ENCODE measurements at regions not wholly inside any gene's neighbourhood (a gene's known extent, or its start where the extent isn't known, plus 50 kb on each side); places are given as distances from the start of the nearest gene placed in this dataset.

DNA sequence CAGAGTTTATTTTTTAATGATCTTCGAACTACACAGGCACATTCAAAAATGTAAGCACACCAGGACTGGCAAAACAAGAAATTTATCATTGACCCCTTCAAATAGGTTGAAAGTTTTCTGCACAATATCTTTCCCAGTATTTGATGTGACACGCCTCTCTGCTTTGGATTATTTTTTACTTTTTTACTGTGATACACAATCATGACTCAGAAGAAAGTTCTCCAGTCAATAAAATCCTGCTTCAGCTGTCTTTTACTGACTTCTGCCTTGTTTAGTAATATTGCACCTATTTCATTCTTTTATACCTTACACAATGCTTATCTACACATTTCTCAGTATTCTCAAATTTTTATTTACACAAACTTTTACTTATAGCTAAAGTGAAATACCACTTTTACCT, 1750.4 kb downstream of the PCDH9 start:
- TF ChIP-seq, protein P1, sequence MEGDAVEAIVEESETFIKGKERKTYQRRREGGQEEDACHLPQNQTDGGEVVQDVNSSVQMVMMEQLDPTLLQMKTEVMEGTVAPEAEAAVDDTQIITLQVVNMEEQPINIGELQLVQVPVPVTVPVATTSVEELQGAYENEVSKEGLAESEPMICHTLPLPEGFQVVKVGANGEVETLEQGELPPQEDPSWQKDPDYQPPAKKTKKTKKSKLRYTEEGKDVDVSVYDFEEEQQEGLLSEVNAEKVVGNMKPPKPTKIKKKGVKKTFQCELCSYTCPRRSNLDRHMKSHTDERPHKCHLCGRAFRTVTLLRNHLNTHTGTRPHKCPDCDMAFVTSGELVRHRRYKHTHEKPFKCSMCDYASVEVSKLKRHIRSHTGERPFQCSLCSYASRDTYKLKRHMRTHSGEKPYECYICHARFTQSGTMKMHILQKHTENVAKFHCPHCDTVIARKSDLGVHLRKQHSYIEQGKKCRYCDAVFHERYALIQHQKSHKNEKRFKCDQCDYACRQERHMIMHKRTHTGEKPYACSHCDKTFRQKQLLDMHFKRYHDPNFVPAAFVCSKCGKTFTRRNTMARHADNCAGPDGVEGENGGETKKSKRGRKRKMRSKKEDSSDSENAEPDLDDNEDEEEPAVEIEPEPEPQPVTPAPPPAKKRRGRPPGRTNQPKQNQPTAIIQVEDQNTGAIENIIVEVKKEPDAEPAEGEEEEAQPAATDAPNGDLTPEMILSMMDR (IDR thresholded peaks at IDR 0.05), result no peak
- Histone ChIP-seq H3K36me3 (ENCODE audit: low read depth) (no peaks in the 10 kb centered on the region), H3K4me1 (ENCODE audit: low read depth) (no peaks in the 10 kb centered on the region), H3K4me3 (no peak overlapping the region), H3K9me3 (peaks cover 29% of the 10 kb centered on the region)
- intact Hi-C loops (cut with DNase I, micrococcal nuclease), result no loop called here
- ATAC-seq (no peak), DNase-seq (no peak)

DNA sequence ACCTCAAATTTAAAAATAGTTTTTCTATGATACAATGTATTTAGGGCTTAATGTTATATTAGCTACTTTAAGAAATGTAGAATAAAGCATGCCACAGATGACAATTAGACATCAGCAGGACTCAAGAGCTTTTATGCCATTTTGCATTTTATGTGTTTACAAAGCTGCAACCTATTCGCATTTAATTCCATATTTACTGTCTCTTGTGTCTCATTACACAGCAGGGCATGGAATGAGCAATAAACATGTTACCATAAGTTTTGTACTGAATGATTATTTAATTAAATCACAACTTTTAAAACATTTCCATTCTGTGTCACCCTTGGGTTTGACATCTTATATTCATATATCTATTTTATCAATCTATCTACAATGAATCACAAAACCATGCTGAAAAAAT, 1756.9 kb downstream of the PCDH9 start:
- Histone ChIP-seq H3K4me3 (no peak overlapping the region), H3K9me3 (peaks cover 31% of the 10 kb centered on the region), H3K4me1 (ENCODE audit: low read depth) (no peaks in the 10 kb centered on the region), H3K36me3 (ENCODE audit: low read depth) (no peaks in the 10 kb centered on the region)
- intact Hi-C loops (cut with DNase I, micrococcal nuclease), result no loop called here
- DNase-seq, result no peak
- ATAC-seq, result no peak
- TF ChIP-seq, protein P1 (IDR thresholded peaks at IDR 0.05), result no peak

DNA sequence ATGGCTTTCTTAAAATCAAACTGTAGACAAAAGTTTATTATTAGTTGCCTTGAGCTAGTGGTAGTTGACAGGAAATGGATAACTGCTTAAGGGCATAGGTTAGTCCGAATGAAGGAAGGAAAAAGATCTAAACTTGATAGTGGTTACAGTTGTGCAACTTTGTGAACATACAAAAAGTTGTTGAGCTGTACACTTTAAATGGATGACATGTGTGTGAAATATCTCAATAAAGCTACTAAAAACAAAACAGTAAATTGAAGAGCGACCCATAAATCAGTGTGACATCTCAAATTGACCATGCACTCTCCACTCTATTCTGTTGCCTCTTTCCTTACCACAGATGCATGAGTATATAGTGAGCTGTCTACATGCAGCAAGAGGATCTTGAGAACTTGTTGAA, 1757.8 kb downstream of the PCDH9 start:
- DNase-seq (no peak), ATAC-seq (no peak)
- no peaks in the 10 kb centered on the region for H3K4me1 ChIP-seq (ENCODE audit: low read depth)
- TF ChIP-seq, protein P1 (IDR thresholded peaks at IDR 0.05), result no peak
- H3K36me3 ChIP-seq (ENCODE audit: low read depth), result no peaks in the 10 kb centered on the region
- H3K4me3 ChIP-seq, result no peak overlapping the region
- intact Hi-C loops (cut with DNase I, micrococcal nuclease), result no loop called here
- H3K9me3 ChIP-seq, result peaks cover 36% of the 10 kb centered on the region

DNA sequence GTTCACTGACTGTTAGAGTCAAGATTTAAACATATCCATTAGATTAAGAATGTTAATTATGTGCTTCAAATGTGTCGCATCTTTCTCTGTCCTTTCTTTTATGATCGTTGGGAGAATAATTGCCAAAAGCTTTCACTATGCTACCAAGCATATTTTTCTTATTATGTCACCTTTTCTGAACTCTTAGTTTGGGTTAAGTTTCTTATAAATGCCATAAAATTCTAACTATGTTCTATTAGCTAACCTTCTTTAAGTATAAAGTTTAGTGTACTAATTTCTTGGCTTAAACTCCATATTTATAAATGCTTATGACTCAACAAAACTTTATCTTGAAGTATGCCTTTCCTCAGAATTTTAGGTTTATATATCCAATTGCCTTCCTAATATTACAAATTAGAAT, 1759.4 kb downstream of the PCDH9 start:
- DNase-seq, result no peak
- no peak overlapping the region for H3K4me3 ChIP-seq
- TF ChIP-seq, protein P1 (IDR thresholded peaks at IDR 0.05), result no peak
- no peak for ATAC-seq
- peaks cover 33% of the 10 kb centered on the region for H3K9me3 ChIP-seq
- H3K4me1 ChIP-seq (ENCODE audit: low read depth), result no peaks in the 10 kb centered on the region
- intact Hi-C loops (cut with DNase I, micrococcal nuclease), result no loop called here
- no peaks in the 10 kb centered on the region for H3K36me3 ChIP-seq (ENCODE audit: low read depth)

DNA sequence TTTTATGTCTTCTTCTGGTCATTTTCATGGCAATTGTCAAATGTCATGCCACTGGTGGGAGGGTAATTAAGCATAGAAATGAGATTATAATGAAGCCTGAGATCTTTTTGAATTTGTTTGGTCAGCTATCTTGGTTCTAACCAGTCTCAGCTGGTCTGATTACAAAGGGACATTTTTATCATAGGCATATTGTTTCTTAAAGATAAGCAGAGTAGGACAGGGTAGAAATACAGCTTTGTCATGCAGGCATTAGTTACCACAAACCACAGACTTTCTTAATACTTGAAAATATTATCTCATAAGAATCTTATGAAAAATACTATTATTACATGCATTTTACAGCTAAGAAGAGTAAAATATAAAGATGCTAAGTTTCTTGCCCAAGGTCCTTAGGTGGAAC, 1761.5 kb downstream of the PCDH9 start:
- Histone ChIP-seq H3K4me3 (no peak overlapping the region), H3K9me3 (peaks cover 26% of the 10 kb centered on the region), H3K36me3 (ENCODE audit: low read depth) (no peaks in the 10 kb centered on the region), H3K4me1 (ENCODE audit: low read depth) (no peaks in the 10 kb centered on the region)
- TF ChIP-seq, protein P1 (IDR thresholded peaks at IDR 0.05), result no peak
- no peak for ATAC-seq
- intact Hi-C loops (cut with DNase I, micrococcal nuclease), result no loop called here
- no peak for DNase-seq

DNA sequence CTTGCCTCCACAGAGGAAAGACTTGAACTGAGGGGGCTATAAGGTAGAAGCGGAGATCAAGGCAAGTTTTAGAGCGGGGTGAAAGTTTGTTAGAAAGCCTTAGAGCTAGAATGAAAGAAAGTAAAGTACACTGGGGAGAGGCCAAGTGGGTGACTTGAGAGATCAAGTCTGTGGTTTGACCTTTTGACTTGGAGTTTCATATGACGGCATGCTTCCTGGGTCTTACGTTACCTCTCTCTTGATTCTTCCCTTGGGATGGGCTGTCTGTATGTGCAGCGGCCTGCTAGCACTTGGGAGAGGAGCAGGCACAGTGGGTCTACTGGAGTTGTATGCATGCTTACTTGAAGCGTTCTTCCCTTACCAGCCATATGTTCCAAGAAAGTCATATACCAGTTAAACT, 1768.5 kb downstream of the PCDH9 start:
- ATAC-seq (no peak), DNase-seq (no peak)
- no peak overlapping the region for H3K4me3 ChIP-seq
- no peaks in the 10 kb centered on the region for H3K4me1 ChIP-seq (ENCODE audit: low read depth)
- intact Hi-C loops (cut with DNase I, micrococcal nuclease), result no loop called here
- no peaks in the 10 kb centered on the region for H3K36me3 ChIP-seq (ENCODE audit: low read depth)
- TF ChIP-seq, protein P1 (IDR thresholded peaks at IDR 0.05), result no peak
- H3K9me3 ChIP-seq, result peaks cover 9% of the 10 kb centered on the region

Measured in mucosa of descending colon (tissue), 3 donors.